HG02884 (cell line): ENCODE measurements at regions not wholly inside any gene's neighbourhood (a gene's known extent, or its start where the extent isn't known, plus 50 kb on each side); places are given as distances from the start of the nearest gene placed in this dataset.
"Not testable (repeated sequence)": the region's sequence is repeated elsewhere in the genome, so short reads cannot be mapped to it uniquely, and the experiment has no call there.

Source experiments
- ATAC-seq: cut with Tn5 transposase; IDR thresholded peaks from one replicate; pipeline ENCODE4 v1.9.1; 2021; ENCODE audit warnings: mild to moderate bottlenecking, moderate library complexity; ENCODE audit not compliant: unreplicated experiment

GRCh38 chr15:56812221-56812620 is 78.9 kb upstream of the ZNF280D start:
- no peak for ATAC-seq

GRCh38 chr15:56811586-56811985 is 78.3 kb upstream of the ZNF280D start:
- no peak for ATAC-seq

DNA sequence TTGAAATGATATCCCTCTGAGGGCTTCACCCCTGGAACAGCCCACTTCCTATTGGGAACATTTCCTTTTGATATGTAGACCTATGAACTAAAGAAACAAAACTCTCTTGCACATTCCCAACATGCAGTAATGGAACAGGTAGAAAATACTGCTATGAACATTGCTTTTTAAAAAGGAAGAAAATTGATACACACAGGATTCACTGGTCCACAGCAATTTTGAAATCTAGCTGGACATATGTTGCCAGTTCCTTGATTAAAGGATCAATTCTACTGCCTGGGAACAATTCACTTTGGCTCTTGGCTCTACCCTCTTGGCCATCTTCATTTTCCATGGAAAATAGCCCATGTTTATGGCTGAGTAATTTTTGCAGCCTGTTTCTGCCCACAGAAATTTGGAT is 74.9 kb upstream of the ZNF280D start:
- ATAC-seq, result no peak

DNA sequence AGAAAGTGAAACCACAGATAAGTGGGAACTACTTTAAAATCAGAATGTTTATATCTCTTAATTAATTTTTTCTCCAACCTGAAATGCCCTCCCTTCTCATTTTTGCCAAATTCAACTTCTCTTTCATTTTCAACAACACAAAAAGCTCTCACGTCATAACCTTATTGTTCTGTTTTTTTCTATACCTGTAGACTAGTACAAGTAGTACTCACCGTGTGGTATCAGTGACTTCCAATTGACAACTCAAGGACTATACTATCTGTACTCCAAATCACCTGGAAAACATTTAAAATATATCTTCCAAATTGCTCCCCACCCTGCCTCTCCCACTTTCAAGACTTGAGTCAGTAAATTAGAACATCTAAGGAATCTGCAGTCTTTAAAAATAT is 72.8 kb upstream of the ZNF280D start:
- ATAC-seq, result no peak

- ATAC-seq, result peak; percentile 73
Measured at GRCh38 chr15:56805466-56806147, 72.3 kb upstream of the ZNF280D start.

DNA sequence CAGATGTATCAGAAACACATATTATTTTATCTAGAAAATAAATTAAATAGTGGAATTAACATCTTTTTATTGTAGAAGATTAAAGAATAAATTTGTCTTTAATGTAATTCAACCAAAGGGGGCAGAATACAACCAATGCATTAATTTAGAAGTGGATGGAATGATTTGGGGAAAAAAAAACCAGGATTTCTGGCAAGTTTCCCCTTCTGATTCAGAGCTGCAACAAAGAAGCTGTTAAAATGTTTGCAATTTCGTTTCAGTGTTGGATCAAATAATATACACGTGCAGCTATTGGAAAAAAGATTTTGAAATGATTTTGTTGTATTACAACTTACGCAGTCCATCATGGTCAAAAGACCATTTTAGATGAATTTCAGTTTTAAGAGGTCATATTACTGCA is 71.6 kb upstream of the ZNF280D start:
- no peak for ATAC-seq

GRCh38 chr15:56804279-56804678 is 71.0 kb upstream of the ZNF280D start:
- ATAC-seq, result no peak

GRCh38 chr15:56802161-56802560 is 68.9 kb upstream of the ZNF280D start:
- ATAC-seq, result no peak

GRCh38 chr15:56798639-56799038 is 65.3 kb upstream of the ZNF280D start:
- peak; percentile 79 for ATAC-seq

DNA sequence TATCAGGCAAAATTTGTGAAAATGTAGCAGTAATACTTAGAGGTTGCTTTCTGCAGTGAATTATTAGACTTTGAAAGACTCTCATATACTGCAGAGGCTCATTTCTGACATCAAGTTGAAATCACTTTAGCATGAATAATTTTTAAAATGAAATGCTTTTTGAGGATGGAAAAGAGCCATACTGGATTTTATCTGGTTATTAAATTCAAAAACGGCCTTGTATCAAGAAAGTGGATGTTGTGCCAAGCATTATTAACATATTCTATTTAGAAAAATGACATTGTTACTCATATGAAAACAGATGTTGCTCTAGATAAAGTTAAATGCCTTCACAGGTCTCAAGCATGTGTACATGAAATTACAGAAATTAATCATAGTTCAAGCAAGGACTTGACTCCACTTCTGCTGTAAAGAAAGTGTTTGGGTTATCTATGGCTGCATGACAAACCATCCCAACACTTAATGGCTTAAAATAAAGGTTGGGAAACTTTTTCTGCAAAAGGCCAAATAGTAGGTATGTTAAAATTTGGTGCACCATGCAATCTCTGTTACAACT is 64.5 kb upstream of the ZNF280D start:
- no peak for ATAC-seq

GRCh38 chr15:56795502-56795901 is 62.2 kb upstream of the ZNF280D start:
- ATAC-seq, result no peak

- ATAC-seq, result no peak
Measured at GRCh38 chr15:56794553-56795329, 61.4 kb upstream of the ZNF280D start.

DNA sequence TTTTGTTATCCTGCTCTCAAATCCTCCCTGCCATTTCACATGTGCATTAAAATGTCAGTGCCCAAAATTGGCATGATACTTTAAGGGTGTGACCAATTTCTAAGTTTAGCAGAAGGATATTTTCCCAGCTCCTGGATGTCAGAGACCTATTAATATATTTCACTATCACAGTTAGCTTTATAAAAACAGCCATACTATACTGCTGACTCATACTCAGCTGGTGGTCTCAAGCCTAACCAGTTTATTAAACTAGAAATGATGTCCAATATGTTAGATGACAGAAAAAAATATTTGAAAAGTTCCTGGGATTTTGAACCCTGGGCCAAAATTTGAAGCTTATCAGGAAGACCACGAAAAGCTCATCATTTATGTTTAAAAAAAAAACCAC is 60.9 kb upstream of the ZNF280D start:
- ATAC-seq, result no peak

DNA sequence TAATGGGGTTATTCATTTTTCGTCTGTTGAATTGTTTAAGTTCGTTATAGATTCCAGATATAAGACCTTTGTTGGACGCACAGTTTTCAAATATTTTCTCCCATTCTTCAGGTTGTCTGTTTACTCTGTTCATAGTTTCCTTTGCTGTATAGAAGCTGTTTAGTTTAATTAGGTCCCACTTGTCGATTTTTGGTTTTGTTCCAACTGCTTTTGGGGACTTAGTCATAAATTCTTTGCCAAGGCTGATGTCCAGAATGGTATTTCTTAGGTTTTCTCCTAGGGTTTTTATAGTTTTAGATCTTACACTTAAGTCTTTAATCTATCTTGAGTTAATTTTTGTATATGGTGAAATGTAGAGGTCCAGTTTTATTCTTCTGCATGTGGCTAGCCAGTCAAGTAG is 58.9 kb upstream of the ZNF280D start:
- no peak for ATAC-seq

GRCh38 chr15:56791521-56791920 is 58.2 kb upstream of the ZNF280D start:
- not testable (repeated sequence) for ATAC-seq

DNA sequence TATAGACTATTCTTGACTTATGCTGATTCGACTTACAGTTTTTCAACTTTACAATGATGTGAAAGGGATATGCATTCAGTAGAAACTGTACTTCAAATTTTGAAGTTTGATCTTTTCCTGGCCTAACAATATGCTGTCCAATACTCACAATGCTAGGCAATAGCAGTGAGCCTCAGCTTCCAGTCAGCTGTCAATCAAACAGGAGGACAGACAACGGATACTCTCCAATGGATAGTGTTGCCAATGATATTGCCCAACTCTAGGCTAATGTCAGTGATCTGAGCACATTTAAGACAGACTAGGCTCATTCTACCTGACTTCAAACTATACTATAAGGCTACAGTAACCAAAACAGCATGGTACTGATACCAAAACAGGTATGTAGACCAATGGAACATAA is 55.0 kb upstream of the ZNF280D start:
- no peak for ATAC-seq

GRCh38 chr15:56786966-56787365 is 53.7 kb upstream of the ZNF280D start:
- peak; percentile 78 for ATAC-seq

- no peak for ATAC-seq
Measured at GRCh38 chr15:56783857-56784661, 50.8 kb upstream of the ZNF280D start.

DNA sequence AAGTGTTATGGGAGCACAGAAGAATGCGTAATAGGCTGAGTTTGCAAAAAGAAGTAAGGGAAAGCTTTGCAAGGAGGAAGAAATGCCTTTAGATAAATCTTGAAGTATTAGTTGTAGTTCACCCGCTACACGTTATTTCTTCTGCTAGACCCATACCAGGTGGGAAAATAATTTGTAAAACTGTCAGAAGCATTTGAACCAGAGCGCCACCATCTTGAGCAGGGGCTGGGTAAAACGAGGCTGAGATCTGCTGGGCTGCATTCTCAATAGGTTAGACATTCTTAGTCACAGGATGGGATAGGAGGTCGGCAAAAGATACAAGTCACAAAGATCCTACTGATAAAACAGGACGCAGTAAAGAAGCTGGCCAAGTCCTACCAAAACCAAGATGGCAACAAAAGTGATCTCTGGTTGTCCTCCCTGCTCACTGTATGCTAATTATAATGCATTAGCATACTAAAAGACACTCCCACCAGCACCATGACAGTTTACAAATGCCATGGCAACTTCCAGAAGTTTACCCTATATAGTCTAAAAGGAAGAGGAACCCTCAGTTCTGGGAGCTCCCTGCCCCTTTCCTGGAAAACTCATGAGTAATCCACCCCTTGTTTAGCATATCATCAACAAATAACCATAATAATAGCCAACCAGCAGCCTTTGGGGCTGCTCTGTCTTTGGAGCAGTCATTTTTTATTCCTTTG is 50.0 kb upstream of the ZNF280D start:
- ATAC-seq, result no peak
